ENCODE measurements at regions not wholly inside any gene's neighbourhood (a gene's known extent, or its start where the extent isn't known, plus 50 kb on each side); places are given as distances from the start of the nearest gene placed in this dataset.

GRCh38 chr18:40102903-40103302 is 1852.1 kb upstream of the PIK3C3 start:
- H3K27ac ChIP-seq (ENCODE audit: low read depth in 2 of 2, low read length in 1 of 2) = no peak overlapping the region
- no peaks in the 10 kb centered on the region for H3K4me1 ChIP-seq (ENCODE audit: control insufficient read depth in 2 of 2, insufficient read depth in 2 of 2, low read length in 1 of 2)
- no peaks in the 10 kb centered on the region for H3K27me3 ChIP-seq (ENCODE audit: control insufficient read depth in 1 of 2, insufficient read depth in 2 of 2, low read length in 2 of 2)
- H3K9me3 ChIP-seq (ENCODE audit: control insufficient read depth in 2 of 2, insufficient read depth in 1 of 2, low read depth in 1 of 2, low read length in 1 of 2) = no peaks in the 10 kb centered on the region
- no peaks in the 10 kb centered on the region for H3K36me3 ChIP-seq (ENCODE audit: control insufficient read depth in 2 of 2, insufficient read depth in 2 of 2, low read length in 1 of 2)
- no peak overlapping the region for H3K4me3 ChIP-seq (ENCODE audit: low read depth in 1 of 2, low read length in 2 of 2)

- H3K4me1 ChIP-seq (ENCODE audit: control insufficient read depth in 2 of 2, insufficient read depth in 2 of 2, low read length in 1 of 2) = no peaks in the 10 kb centered on the region
- H3K27ac ChIP-seq (ENCODE audit: low read depth in 2 of 2, low read length in 1 of 2) = no peak overlapping the region
- no peaks in the 10 kb centered on the region for H3K36me3 ChIP-seq (ENCODE audit: control insufficient read depth in 2 of 2, insufficient read depth in 2 of 2, low read length in 1 of 2)
- WGBS, 2 donors = 90 to 98% methylated on average over 2 of the region's 2 CpGs
- H3K27me3 ChIP-seq (ENCODE audit: control insufficient read depth in 1 of 2, insufficient read depth in 2 of 2, low read length in 2 of 2) = no peaks in the 10 kb centered on the region
- H3K9me3 ChIP-seq (ENCODE audit: control insufficient read depth in 2 of 2, insufficient read depth in 1 of 2, low read depth in 1 of 2, low read length in 1 of 2) = no peaks in the 10 kb centered on the region
- no peak overlapping the region for H3K4me3 ChIP-seq (ENCODE audit: low read depth in 1 of 2, low read length in 2 of 2)
These were observed 1855.4 kb upstream of the PIK3C3 start for GRCh38 chr18:40099641-40100040.

- H3K4me3 ChIP-seq (ENCODE audit: low read depth in 1 of 2, low read length in 2 of 2) = no peak overlapping the region
- no peaks in the 10 kb centered on the region for H3K36me3 ChIP-seq (ENCODE audit: control insufficient read depth in 2 of 2, insufficient read depth in 2 of 2, low read length in 1 of 2)
- no peak overlapping the region for H3K27ac ChIP-seq (ENCODE audit: low read depth in 2 of 2, low read length in 1 of 2)
- H3K27me3 ChIP-seq (ENCODE audit: control insufficient read depth in 1 of 2, insufficient read depth in 2 of 2, low read length in 2 of 2) = no peaks in the 10 kb centered on the region
- no peaks in the 10 kb centered on the region for H3K9me3 ChIP-seq (ENCODE audit: control insufficient read depth in 2 of 2, insufficient read depth in 1 of 2, low read depth in 1 of 2, low read length in 1 of 2)
- H3K4me1 ChIP-seq (ENCODE audit: control insufficient read depth in 2 of 2, insufficient read depth in 2 of 2, low read length in 1 of 2) = no peaks in the 10 kb centered on the region
- 49% methylated on average over 3 of the region's 3 CpGs for WGBS, 2 donors
These were observed 1858.4 kb upstream of the PIK3C3 start for GRCh38 chr18:40096675-40097074.

GRCh38 chr18:40094441-40094840 is 1860.6 kb upstream of the PIK3C3 start:
- no peaks in the 10 kb centered on the region for H3K27me3 ChIP-seq (ENCODE audit: control insufficient read depth in 1 of 2, insufficient read depth in 2 of 2, low read length in 2 of 2)
- 58 to 73% methylated on average over 2 of the region's 2 CpGs for WGBS, 2 donors
- no peaks in the 10 kb centered on the region for H3K9me3 ChIP-seq (ENCODE audit: control insufficient read depth in 2 of 2, insufficient read depth in 1 of 2, low read depth in 1 of 2, low read length in 1 of 2)

GRCh38 chr18:40088130-40088529 is 1866.9 kb upstream of the PIK3C3 start:
- no peak overlapping the region for H3K4me3 ChIP-seq (ENCODE audit: low read depth in 1 of 2, low read length in 2 of 2)
- no peaks in the 10 kb centered on the region for H3K9me3 ChIP-seq (ENCODE audit: control insufficient read depth in 2 of 2, insufficient read depth in 1 of 2, low read depth in 1 of 2, low read length in 1 of 2)
- WGBS, 2 donors = 62 to 77% methylated on average over 3 of the region's 3 CpGs
- H3K27ac ChIP-seq (ENCODE audit: low read depth in 2 of 2, low read length in 1 of 2) = no peak overlapping the region
- no peaks in the 10 kb centered on the region for H3K36me3 ChIP-seq (ENCODE audit: control insufficient read depth in 2 of 2, insufficient read depth in 2 of 2, low read length in 1 of 2)
- no peaks in the 10 kb centered on the region for H3K27me3 ChIP-seq (ENCODE audit: control insufficient read depth in 1 of 2, insufficient read depth in 2 of 2, low read length in 2 of 2)
- H3K4me1 ChIP-seq (ENCODE audit: control insufficient read depth in 2 of 2, insufficient read depth in 2 of 2, low read length in 1 of 2) = no peaks in the 10 kb centered on the region

More at GRCh38 chr18:40094441-40094840, 1860.6 kb upstream of the PIK3C3 start:
- H3K36me3 ChIP-seq (ENCODE audit: control insufficient read depth in 2 of 2, insufficient read depth in 2 of 2, low read length in 1 of 2) = no peaks in the 10 kb centered on the region
- H3K4me3 ChIP-seq (ENCODE audit: low read depth in 1 of 2, low read length in 2 of 2) = no peak overlapping the region
- H3K4me1 ChIP-seq (ENCODE audit: control insufficient read depth in 2 of 2, insufficient read depth in 2 of 2, low read length in 1 of 2) = no peaks in the 10 kb centered on the region
- H3K27ac ChIP-seq (ENCODE audit: low read depth in 2 of 2, low read length in 1 of 2) = no peak overlapping the region

GRCh38 chr18:40079786-40080185 is 1875.2 kb upstream of the PIK3C3 start:
- Histone ChIP-seq H3K36me3 (ENCODE audit: control insufficient read depth in 2 of 2, insufficient read depth in 2 of 2, low read length in 1 of 2) (no peaks in the 10 kb centered on the region), H3K4me1 (ENCODE audit: control insufficient read depth in 2 of 2, insufficient read depth in 2 of 2, low read length in 1 of 2) (no peaks in the 10 kb centered on the region), H3K27ac (ENCODE audit: low read depth in 2 of 2, low read length in 1 of 2) (no peak overlapping the region), H3K9me3 (ENCODE audit: control insufficient read depth in 2 of 2, insufficient read depth in 1 of 2, low read depth in 1 of 2, low read length in 1 of 2) (no peaks in the 10 kb centered on the region), H3K27me3 (ENCODE audit: control insufficient read depth in 1 of 2, insufficient read depth in 2 of 2, low read length in 2 of 2) (no peaks in the 10 kb centered on the region), H3K4me3 (ENCODE audit: low read depth in 1 of 2, low read length in 2 of 2) (no peak overlapping the region)
- whole genome bisulfite sequencing, 2 donors = 64 to 76% methylated on average over 2 of the region's 2 CpGs

GRCh38 chr18:40075616-40076015 is 1879.4 kb upstream of the PIK3C3 start:
- H3K36me3 ChIP-seq (ENCODE audit: control insufficient read depth in 2 of 2, insufficient read depth in 2 of 2, low read length in 1 of 2) = no peaks in the 10 kb centered on the region
- H3K27me3 ChIP-seq (ENCODE audit: control insufficient read depth in 1 of 2, insufficient read depth in 2 of 2, low read length in 2 of 2) = no peaks in the 10 kb centered on the region
- no peaks in the 10 kb centered on the region for H3K4me1 ChIP-seq (ENCODE audit: control insufficient read depth in 2 of 2, insufficient read depth in 2 of 2, low read length in 1 of 2)
- no peaks in the 10 kb centered on the region for H3K9me3 ChIP-seq (ENCODE audit: control insufficient read depth in 2 of 2, insufficient read depth in 1 of 2, low read depth in 1 of 2, low read length in 1 of 2)
- WGBS, 2 donors = 59 to 67% methylated on average over 2 of the region's 2 CpGs
- no peak overlapping the region for H3K4me3 ChIP-seq (ENCODE audit: low read depth in 1 of 2, low read length in 2 of 2)
- H3K27ac ChIP-seq (ENCODE audit: low read depth in 2 of 2, low read length in 1 of 2) = no peak overlapping the region

- Histone ChIP-seq H3K4me1 (ENCODE audit: control insufficient read depth in 2 of 2, insufficient read depth in 2 of 2, low read length in 1 of 2) (no peaks in the 10 kb centered on the region), H3K27me3 (ENCODE audit: control insufficient read depth in 1 of 2, insufficient read depth in 2 of 2, low read length in 2 of 2) (no peaks in the 10 kb centered on the region), H3K9me3 (ENCODE audit: control insufficient read depth in 2 of 2, insufficient read depth in 1 of 2, low read depth in 1 of 2, low read length in 1 of 2) (no peaks in the 10 kb centered on the region), H3K36me3 (ENCODE audit: control insufficient read depth in 2 of 2, insufficient read depth in 2 of 2, low read length in 1 of 2) (no peaks in the 10 kb centered on the region), H3K4me3 (ENCODE audit: low read depth in 1 of 2, low read length in 2 of 2) (no peak overlapping the region), H3K27ac (ENCODE audit: low read depth in 2 of 2, low read length in 1 of 2) (no peak overlapping the region)
- 74 to 84% methylated on average over 2 of the region's 2 CpGs for WGBS, 2 donors
These were observed 1882.3 kb upstream of the PIK3C3 start for GRCh38 chr18:40072761-40073160.

GRCh38 chr18:40066368-40066767 is 1888.7 kb upstream of the PIK3C3 start:
- Histone ChIP-seq H3K4me3 (ENCODE audit: low read depth in 1 of 2, low read length in 2 of 2) (no peak overlapping the region), H3K27ac (ENCODE audit: low read depth in 2 of 2, low read length in 1 of 2) (no peak overlapping the region), H3K36me3 (ENCODE audit: control insufficient read depth in 2 of 2, insufficient read depth in 2 of 2, low read length in 1 of 2) (no peaks in the 10 kb centered on the region), H3K9me3 (ENCODE audit: control insufficient read depth in 2 of 2, insufficient read depth in 1 of 2, low read depth in 1 of 2, low read length in 1 of 2) (no peaks in the 10 kb centered on the region), H3K4me1 (ENCODE audit: control insufficient read depth in 2 of 2, insufficient read depth in 2 of 2, low read length in 1 of 2) (no peaks in the 10 kb centered on the region), H3K27me3 (ENCODE audit: control insufficient read depth in 1 of 2, insufficient read depth in 2 of 2, low read length in 2 of 2) (no peaks in the 10 kb centered on the region)
- 60 to 82% methylated on average over 1 of the region's 1 CpG for WGBS, 2 donors

GRCh38 chr18:40063488-40063887 is 1891.5 kb upstream of the PIK3C3 start:
- Histone ChIP-seq H3K27ac (ENCODE audit: low read depth in 2 of 2, low read length in 1 of 2) (no peak overlapping the region), H3K27me3 (ENCODE audit: control insufficient read depth in 1 of 2, insufficient read depth in 2 of 2, low read length in 2 of 2) (no peaks in the 10 kb centered on the region), H3K4me3 (ENCODE audit: low read depth in 1 of 2, low read length in 2 of 2) (no peak overlapping the region), H3K36me3 (ENCODE audit: control insufficient read depth in 2 of 2, insufficient read depth in 2 of 2, low read length in 1 of 2) (no peaks in the 10 kb centered on the region), H3K4me1 (ENCODE audit: control insufficient read depth in 2 of 2, insufficient read depth in 2 of 2, low read length in 1 of 2) (no peaks in the 10 kb centered on the region), H3K9me3 (ENCODE audit: control insufficient read depth in 2 of 2, insufficient read depth in 1 of 2, low read depth in 1 of 2, low read length in 1 of 2) (no peaks in the 10 kb centered on the region)

Measured in esophagus (tissue), 2 donors.